ENCODE measurements at regions not wholly inside any gene's neighbourhood (a gene's known extent, or its start where the extent isn't known, plus 50 kb on each side); places are given as distances from the start of the nearest gene placed in this dataset.

DNA sequence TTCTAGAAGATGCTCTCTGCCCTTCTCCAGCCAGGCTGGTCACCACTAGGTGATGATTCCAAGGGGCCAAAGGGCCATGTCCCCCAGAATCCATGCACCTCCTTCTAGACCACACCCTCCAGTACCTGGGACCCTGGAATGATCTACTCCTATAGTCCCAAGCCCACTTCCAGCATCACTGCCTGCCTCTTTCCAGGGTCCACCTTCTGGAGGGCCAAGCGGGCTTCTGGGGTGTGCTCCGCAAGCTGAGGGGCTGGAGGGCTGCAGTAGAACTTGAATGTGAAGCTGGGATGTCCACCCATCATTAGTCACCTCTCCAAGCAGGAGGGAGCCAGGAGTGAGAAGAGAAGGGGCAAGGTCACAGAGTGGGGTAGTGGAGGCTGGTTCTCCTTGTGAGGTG is 234.4 kb upstream of the MYO3A start:
- WGBS, 5 donors, result 91 to 100% (median 98%) methylated on average over 2 of the region's 2 CpGs

DNA sequence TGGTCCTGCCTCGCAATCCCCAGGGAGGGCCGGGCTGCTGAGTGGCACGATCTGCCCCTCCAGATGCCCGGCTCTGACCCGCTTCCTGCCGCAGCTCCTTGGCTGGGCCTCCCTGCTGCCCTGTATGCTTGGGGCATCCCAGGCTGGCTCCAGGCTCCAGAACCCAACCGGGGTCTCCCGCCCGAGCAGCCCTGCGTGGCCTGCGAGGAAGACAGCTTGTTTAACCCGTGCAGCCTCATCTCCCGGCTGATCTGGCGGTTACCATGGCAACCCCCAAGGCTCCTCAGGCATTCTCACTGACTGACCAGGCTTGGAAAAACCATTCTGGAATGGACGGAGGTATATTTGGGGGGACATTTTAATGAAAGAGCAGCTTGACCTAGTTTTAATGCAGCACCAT is 232.4 kb upstream of the MYO3A start:
- H3K27ac ChIP-seq, result no peak overlapping the region
- DNase-seq, result no peak
- WGBS, 5 donors, result 57 to 78% (median 63%) methylated on average over 6 to 15 of the region's 15 CpGs
- peaks cover 0 to 5% (median 0%) of the 10 kb centered on the region in 4 donors for H3K4me1 ChIP-seq
- H3K36me3 ChIP-seq, result no peaks in the 10 kb centered on the region
- intact Hi-C loops (cut with DNase I; ENCODE audit: low total_unique reads), result no loop called here
- H3K27me3 ChIP-seq, result no peaks in the 10 kb centered on the region
- no peak for TF ChIP-seq EP300 (IDR thresholded peaks at IDR 0.05)
- no peak for TF ChIP-seq POLR2AphosphoS5 (IDR thresholded peaks at IDR 0.05)
- no peak for TF ChIP-seq POLR2A (IDR thresholded peaks at IDR 0.05)
- TF ChIP-seq, protein P1, sequence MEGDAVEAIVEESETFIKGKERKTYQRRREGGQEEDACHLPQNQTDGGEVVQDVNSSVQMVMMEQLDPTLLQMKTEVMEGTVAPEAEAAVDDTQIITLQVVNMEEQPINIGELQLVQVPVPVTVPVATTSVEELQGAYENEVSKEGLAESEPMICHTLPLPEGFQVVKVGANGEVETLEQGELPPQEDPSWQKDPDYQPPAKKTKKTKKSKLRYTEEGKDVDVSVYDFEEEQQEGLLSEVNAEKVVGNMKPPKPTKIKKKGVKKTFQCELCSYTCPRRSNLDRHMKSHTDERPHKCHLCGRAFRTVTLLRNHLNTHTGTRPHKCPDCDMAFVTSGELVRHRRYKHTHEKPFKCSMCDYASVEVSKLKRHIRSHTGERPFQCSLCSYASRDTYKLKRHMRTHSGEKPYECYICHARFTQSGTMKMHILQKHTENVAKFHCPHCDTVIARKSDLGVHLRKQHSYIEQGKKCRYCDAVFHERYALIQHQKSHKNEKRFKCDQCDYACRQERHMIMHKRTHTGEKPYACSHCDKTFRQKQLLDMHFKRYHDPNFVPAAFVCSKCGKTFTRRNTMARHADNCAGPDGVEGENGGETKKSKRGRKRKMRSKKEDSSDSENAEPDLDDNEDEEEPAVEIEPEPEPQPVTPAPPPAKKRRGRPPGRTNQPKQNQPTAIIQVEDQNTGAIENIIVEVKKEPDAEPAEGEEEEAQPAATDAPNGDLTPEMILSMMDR (IDR thresholded peaks at IDR 0.05), result no peak
- H3K4me3 ChIP-seq, result no peak overlapping the region
- no peaks in the 10 kb centered on the region for H3K9me3 ChIP-seq

More for the DNA sequence above, 234.4 kb upstream of the MYO3A start:
- TF ChIP-seq, protein P1 (IDR thresholded peaks at IDR 0.05), result no peak
- TF ChIP-seq POLR2AphosphoS5 (IDR thresholded peaks at IDR 0.05), result no peak
- TF ChIP-seq POLR2A (IDR thresholded peaks at IDR 0.05), result no peak
- TF ChIP-seq EP300 (IDR thresholded peaks at IDR 0.05), result no peak
- H3K27ac ChIP-seq, result no peak overlapping the region
- peaks cover 0 to 5% (median 0%) of the 10 kb centered on the region in 4 donors for H3K4me1 ChIP-seq
- intact Hi-C loops (cut with DNase I; ENCODE audit: low total_unique reads), result no loop called here
- no peaks in the 10 kb centered on the region for H3K9me3 ChIP-seq
- no peaks in the 10 kb centered on the region for H3K27me3 ChIP-seq
- H3K36me3 ChIP-seq, result no peaks in the 10 kb centered on the region
- H3K4me3 ChIP-seq, result no peak overlapping the region
- no peak for DNase-seq

DNA sequence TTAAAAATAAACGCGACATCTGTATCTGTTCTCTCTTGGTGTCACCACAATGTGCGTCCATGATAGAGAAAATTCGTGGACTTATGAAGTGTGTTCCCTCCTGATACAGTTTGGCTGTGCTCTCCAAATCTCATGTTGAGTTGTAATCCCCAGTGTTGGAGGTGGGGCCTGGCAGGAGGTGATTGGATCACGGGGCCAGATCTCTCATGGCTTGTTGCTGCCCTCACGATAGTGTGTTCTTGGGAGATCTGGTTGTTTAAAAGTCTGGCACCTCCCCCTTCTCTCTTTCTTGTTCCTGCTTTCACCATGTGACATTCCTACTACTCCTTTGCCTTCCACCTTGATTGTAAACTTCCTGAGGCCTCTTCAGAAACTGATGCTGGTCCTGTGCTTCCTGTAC is 229.4 kb upstream of the MYO3A start:
- H3K9me3 ChIP-seq, result no peaks in the 10 kb centered on the region
- no peaks in the 10 kb centered on the region for H3K27me3 ChIP-seq
- no peaks in the 10 kb centered on the region for H3K36me3 ChIP-seq
- H3K27ac ChIP-seq, result no peak overlapping the region
- DNase-seq, result no peak
- intact Hi-C loops (cut with DNase I; ENCODE audit: low total_unique reads), result no loop called here
- H3K4me1 ChIP-seq, result peaks cover 0 to 5% (median 0%) of the 10 kb centered on the region in 4 donors
- H3K4me3 ChIP-seq, result no peak overlapping the region
- no peak for TF ChIP-seq EP300 (IDR thresholded peaks at IDR 0.05)
- no peak for TF ChIP-seq POLR2A (IDR thresholded peaks at IDR 0.05)
- TF ChIP-seq POLR2AphosphoS5 (IDR thresholded peaks at IDR 0.05), result no peak
- TF ChIP-seq, protein P1 (IDR thresholded peaks at IDR 0.05), result no peak
- WGBS, 5 donors, result 59 to 75% (median 64%) methylated on average over 6 of the region's 6 CpGs

DNA sequence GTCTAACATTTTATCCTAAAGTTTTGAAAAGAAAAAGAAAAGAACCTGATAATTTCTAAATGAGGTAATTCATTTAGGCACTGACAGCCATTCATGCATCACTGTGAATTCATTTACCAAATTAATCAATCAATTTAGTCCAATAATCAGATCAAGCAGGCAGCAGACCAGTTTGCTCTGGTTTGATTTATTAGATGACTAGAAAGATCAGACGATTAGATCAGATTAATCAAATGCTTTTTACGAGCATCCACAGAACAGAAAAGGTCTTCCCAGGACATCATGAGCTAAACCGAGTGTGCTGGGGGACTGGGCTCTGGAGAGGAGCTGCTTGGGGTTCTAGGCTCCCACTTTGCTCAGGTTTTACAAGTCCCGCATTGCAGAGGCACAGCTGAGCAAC is 226.5 kb upstream of the MYO3A start:
- no peaks in the 10 kb centered on the region for H3K36me3 ChIP-seq
- no peak overlapping the region for H3K4me3 ChIP-seq
- no peak for DNase-seq
- peaks cover 0 to 4% (median 0%) of the 10 kb centered on the region in 3 donors for H3K27me3 ChIP-seq
- intact Hi-C loops (cut with DNase I; ENCODE audit: low total_unique reads), result no loop called here
- no peak overlapping the region for H3K27ac ChIP-seq
- no peaks in the 10 kb centered on the region for H3K4me1 ChIP-seq
- TF ChIP-seq, protein P1 (IDR thresholded peaks at IDR 0.05), result no peak
- no peak for TF ChIP-seq EP300 (IDR thresholded peaks at IDR 0.05)
- no peak for TF ChIP-seq POLR2A (IDR thresholded peaks at IDR 0.05)
- no peak for TF ChIP-seq POLR2AphosphoS5 (IDR thresholded peaks at IDR 0.05)
- WGBS, 5 donors, result 56 to 81% (median 78%) methylated on average over 4 of the region's 4 CpGs
- H3K9me3 ChIP-seq, result no peaks in the 10 kb centered on the region

Measured in stomach (tissue), 8 donors.